GM18519 (cell line): ENCODE measurements at regions not wholly inside any gene's neighbourhood (a gene's known extent, or its start where the extent isn't known, plus 50 kb on each side); places are given as distances from the start of the nearest gene placed in this dataset.
"Not testable (repeated sequence)": the region's sequence is repeated elsewhere in the genome, so short reads cannot be mapped to it uniquely, and the experiment has no call there.

ENCODE experiments used
- ATAC-seq: cut with Tn5 transposase; IDR thresholded peaks from one replicate; pipeline ENCODE4 v1.9.1; 2021; ENCODE audit warnings: mild to moderate bottlenecking, moderate library complexity; ENCODE audit not compliant: unreplicated experiment, low FRiP score

DNA sequence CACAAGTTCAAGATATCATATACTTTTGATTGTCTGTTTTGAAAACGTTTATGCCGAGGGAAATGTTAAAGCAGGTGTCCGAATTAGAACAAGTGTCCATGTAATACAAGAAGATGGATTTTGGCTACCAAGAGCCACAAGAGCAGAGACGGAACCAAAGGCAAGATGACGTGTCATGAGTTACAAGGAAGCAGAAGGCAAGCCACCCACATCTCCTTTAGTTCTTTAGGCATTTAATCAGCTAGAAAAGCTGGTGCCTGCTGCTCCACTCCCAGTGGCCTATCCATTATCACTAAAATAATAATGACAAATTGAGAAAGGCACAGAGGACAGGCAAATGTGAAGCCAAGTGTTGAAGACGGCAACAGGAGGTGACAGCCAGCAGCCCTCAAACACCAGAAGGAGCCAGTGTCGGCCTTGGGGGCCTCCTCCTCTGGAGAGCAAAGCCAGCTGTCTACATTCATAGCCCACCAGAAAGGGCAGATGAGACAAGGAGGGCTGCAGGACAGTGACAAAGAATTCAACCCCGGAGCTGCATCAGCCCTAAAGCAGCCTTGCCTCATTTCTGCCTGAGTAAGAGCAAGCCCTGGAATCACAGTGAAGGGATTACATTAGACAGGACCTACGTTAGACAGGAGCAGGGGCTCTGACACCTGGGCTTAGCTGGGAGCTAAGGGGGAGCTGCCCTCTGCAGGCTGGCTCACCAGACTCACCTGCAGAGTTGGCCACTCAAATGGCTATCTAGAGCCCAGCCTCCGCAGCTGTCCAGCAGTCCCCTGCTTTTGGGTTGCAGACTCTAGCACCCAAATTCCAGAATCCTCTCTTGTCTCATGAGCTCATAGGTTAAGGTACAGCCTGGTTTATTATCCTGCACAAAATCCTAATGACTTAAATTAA is 569.9 kb downstream of the UQCRFS1 start:
- no peak for ATAC-seq

DNA sequence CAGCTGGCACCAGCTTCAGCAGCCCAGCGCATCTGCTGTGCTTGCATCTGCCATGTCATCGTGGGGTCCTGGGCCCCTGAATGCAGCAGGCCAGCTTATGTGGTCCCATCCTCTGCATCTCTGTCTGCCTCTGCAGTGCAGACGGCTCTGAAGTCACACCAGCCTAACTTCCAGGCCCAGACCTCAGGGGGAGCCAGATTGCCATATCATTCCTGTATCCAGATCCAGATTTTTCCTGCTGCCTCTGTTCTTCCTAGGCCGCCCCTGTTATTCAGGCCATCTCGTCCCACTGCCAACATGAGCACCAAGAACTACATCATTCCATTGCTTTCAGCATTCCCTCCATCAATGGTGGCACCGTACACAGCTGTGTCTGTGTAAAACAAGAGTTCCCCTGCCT is 571.6 kb downstream of the UQCRFS1 start:
- ATAC-seq, result no peak

DNA sequence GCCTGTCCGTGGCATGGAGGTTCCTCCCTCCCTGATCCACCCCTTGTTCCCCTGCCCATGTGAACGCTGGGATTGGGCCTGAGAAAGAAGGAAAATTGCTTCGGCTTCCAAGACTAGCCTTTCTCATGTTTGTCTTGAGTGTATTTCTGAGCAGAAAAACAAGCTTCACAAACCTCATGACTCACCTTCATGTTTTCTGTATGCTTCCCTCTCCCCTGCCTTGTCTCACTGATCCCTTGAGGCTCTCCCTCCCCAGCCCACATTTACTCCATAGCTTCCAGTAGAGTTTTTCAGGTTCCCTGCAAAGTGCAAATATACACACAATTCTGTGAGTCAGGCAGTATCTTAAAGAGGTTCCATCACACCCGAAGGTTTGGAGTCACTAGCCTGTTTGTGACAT is 572.4 kb downstream of the UQCRFS1 start:
- no peak for ATAC-seq

DNA sequence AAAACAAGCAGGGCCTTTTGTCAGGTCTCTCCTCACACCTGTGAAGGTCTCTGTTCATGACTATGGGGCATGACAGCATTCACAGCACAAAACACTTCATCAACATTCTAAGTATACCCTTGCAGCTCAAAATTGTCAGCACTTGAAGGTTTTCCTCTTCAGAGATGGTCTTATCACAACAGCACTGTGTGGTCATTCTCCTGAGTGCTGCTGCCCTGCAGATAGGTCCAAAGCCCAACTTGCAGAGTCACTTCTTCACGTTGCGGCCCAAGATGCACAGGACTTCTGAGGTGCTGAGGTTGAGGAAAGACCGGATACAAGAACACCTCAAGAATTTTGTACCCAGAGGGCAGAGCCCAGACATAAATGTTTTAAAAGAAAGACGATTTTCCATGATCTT is 574.5 kb downstream of the UQCRFS1 start:
- no peak for ATAC-seq

DNA sequence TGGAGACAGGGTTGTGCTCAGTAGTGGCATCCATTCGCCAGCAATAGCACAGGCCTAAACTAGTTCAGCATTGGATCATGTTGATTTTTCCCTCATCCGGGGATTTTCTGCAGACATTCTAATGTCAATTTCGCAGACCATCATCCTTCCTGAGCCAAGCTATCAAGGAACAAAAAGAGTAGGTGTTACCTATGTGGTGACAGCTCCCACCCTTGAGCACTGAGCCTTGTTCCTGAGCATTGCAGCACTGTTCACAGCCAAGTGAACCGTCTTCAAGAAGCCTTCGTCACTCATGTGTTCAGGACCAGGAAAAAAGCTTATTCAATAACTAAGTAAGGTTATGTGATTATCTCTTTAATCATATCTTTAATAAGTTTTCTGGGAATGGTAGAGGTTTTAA is 576.2 kb downstream of the UQCRFS1 start:
- no peak for ATAC-seq

DNA sequence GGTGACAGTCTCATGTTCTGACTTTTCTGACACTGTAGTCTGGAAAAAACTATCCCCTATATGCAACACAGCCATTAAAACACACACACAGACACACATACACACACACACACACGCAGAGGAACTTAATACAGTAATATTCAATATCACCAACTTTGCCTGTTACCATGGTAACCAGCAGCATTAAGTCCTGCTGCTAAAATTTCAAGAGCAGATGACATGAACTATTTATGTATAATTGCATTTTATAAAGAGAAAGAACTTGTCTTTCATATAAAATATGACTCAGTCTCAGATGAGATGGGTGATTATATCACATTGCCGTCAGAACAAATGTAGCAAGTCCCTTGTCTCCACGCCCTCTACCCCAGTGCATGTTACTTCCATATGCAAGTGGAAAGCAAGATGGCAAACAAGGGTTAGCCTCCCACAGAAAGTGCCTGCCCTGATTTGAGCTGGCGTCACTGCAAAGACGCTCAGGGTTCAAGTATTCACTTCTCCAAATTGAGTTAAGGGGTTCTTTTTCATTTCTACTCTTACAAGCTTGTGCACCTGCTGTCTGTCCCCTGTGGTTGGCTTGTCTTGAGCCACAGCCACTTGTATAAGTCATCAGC is 576.8 kb downstream of the UQCRFS1 start:
- no peak for ATAC-seq

DNA sequence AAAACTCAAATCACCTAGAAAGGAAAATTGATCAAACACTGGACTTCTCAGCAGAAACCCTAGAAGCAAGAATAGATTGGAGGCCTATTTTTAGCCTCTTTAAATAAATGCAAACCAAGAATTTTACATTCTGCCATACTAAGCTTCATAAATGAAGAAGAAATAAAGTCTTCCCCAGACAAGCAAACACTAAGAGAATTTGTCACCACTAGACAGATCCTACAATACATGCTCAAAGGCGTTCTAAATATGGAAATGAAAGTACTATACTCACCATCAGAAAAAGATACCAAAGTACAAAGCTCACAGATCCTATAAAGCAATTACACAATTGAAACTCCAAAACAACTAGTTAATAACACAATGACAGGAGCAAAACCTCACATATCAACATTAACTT is 578.1 kb downstream of the UQCRFS1 start:
- no peak for ATAC-seq

DNA sequence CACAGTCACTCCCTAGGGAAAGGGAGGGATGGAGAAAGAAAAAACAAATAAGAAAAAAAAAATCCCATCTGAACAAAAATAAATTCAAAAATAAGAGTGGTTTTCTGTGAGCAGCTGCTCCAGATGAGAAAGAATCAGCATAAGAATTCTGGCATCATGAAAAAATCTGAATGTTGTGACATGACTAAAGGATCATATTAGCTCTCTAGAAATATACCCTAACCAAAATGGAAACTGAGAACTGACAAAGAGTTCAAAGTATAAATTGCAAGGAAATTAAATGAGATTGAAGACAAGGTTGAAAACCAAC is 579.0 kb downstream of the UQCRFS1 start:
- no peak for ATAC-seq

DNA sequence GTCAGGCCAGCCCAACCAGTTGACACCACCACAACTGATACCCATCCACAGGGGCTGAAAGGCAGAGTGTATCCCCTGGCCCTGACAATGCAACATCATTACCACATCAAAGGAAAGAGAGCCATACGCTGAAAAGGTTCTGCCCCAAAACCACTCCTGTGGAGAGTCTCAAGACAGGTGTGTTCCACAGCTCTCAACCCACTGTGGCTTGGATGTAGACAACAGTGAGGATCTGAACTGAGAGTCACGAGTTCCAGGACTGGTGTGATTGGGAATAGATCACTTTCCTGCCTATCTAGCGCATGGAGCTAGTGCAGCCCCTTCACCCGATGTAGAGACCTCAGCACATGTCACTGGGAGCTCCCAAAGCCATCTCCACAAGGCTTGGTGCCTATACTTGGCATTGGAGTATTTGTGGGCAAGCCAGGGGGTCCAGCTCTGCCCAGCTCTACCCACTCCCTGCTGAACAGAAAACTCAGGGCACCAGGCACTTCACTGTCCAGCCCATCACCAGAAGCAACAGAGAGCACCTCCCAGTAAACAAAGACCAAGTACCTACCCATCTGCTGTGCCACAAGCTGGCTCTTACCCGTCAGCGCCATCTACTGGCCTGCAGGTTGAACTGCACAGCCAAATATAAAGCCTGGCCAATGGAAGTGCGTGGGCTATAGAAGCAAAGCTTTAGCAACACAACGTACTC is 579.5 kb downstream of the UQCRFS1 start:
- ATAC-seq, result no peak

DNA sequence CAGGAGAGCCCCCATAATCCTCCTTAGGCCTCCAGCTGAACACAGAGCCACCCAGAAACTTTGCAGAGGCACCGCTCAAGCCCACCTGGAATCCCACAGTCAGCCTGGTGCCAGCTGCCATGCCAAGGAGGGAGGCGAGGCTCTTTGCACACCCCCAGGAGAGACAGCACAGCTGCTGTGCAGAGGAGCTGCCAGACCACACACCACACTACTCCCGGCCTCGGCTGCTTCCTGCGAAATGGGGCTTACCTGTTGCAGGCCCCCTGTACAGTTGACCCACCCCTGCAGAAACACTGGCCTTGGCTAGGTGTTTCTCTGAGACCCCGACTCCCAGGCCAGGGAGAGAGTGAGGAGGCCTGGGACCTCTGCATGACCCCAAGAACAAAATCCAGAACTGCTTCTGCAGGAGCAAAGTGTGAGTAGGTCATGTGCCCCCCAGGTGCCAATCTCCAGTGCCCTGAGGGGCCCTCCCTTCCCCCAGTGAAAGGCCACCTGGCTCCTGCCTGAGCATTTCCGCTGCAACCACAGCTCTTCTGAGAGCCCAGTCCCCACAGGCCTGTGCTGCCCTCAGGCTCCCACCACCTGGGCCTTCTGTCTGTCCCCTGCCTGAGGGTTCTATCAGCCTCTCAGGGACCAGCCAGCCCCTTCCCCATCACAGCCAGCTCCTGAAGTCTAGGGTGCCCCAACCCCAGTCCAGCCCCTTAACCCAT is 580.4 kb downstream of the UQCRFS1 start:
- no peak for ATAC-seq

DNA sequence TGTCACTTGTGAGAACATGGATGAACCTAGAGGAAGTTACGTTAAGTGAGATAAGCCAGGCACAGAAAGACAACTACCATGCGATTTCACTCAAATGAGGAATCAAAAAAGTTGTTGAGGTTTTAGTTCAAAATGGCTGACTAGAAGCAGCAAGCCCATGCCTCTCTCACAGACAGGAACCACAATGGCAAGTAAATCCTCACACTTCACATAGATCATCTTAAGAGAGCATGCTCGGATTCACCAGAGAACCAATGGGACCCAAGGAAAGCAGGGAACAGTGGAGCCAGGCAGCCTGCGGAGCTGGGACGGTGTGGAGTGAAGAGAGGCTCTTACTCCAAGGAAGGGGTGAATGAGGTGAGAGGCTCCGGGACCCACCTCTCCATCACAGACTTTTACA is 581.0 kb downstream of the UQCRFS1 start:
- no peak for ATAC-seq

DNA sequence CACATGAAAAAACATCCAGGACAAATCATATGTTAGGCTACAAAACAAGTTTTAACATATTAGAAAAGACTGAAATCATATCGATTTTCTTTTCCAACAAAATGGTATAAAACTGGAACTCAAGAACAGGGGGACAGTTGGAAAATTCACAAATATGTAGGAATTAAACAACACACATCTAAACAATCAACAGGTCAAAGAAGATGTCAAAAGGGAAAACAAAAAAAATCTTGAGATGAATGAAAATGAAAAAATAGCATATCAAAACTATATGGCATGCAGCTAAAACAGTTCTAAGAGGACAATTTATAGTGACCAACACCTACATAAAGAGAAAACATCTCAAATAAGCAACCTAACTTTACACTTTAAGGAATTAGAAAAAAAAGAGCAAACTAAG is 585.3 kb downstream of the UQCRFS1 start:
- no peak for ATAC-seq

DNA sequence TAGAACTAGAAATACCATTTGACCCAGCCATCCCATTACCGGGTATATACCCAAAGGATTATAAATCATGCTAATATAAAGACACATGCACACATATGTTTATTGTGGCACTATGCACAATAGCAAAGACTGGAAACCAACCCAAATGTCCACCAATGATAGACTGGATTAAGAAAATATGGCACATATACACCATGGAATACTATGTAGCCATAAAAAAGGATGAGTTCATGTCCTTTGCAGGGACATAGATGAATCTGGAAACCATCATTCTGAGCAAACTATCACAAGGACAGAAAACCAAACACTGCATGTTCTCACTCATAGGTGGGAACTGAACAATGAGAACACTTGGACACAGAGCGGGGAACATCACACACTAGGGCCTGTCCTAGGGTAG is 586.5 kb downstream of the UQCRFS1 start:
- ATAC-seq, result not testable (repeated sequence)

DNA sequence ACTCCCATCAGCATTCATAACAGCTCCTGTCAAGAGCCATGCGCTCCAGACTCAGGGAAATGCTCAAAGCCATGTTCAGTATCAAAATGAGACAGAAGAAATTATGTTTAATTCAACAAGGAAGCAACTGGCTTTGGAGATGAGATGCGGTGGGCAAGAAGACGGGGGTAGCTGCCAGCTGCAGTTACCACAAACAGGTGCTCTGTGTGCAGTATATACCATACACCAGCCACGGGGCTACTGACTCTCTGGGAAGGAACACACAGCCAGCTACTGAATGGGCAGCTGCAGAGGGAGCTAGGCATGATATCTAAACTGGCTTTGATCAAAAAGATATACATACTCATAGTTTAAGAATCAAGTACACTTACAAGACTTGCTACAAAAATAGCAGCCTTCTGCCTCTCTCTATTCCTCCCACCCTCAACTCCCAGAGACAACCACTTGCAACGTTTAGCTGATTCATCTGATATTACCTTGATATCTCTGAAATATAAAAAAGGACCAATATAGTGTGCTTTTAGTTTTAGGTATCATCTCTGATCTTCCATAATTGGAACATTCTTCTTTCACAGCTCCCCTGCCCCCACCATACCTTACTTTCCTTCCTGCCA is 593.0 kb downstream of the UQCRFS1 start:
- ATAC-seq, result no peak

DNA sequence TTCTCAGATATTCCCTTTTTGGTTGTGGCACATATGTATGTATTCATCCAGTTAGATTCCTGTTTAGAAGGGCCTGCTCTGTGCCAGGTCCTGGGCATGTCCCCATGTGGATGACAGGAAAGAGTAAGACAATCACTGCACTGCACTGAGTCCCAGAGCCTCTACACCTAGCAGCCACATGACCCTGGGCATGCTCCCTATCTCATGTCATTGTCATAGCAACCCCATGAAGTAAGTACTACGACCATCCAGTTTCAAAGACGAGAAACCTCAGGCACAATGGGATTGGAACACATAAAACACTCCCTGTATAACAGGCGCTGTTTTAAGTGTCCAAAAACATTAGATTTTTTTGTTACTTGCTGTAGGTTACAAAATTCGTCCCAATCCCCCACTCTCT is 594.4 kb downstream of the UQCRFS1 start:
- no peak for ATAC-seq

DNA sequence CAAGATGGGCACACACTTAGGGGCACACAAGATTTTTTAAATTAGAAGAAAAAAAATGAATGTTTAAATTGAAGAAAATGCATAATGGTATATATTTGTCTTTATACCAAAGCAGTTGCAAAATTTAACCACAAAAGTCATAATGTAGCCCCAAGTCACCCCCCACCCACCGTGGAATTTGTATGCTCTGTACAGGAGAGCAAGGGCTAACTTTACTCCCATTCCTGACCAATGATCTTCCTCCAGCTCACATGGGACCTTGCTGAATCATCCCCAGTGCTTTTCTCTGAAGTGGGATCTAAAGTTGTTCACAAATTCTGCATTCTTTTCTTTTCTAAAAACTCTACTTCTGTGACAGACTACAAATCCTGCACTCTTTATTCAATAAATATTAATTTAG is 597.0 kb downstream of the UQCRFS1 start:
- ATAC-seq, result no peak

DNA sequence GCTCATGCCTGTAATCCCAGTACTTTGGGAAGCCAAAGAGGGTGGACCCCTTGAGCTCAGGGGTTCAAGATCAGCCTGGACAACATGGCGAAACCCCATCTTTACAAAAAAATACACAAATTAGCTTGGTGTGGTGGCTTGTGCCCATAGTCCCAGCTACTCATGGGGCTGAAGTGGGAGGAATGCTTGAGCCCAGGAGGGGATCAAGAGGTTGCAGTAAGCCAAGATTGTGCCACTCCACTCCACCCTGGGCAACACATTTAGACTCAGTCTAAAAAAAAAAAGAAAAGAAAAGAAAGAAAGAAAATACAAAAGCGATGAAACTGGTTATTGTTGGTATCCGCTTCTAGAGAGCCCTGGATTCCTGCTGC is 597.4 kb downstream of the UQCRFS1 start:
- no peak for ATAC-seq

DNA sequence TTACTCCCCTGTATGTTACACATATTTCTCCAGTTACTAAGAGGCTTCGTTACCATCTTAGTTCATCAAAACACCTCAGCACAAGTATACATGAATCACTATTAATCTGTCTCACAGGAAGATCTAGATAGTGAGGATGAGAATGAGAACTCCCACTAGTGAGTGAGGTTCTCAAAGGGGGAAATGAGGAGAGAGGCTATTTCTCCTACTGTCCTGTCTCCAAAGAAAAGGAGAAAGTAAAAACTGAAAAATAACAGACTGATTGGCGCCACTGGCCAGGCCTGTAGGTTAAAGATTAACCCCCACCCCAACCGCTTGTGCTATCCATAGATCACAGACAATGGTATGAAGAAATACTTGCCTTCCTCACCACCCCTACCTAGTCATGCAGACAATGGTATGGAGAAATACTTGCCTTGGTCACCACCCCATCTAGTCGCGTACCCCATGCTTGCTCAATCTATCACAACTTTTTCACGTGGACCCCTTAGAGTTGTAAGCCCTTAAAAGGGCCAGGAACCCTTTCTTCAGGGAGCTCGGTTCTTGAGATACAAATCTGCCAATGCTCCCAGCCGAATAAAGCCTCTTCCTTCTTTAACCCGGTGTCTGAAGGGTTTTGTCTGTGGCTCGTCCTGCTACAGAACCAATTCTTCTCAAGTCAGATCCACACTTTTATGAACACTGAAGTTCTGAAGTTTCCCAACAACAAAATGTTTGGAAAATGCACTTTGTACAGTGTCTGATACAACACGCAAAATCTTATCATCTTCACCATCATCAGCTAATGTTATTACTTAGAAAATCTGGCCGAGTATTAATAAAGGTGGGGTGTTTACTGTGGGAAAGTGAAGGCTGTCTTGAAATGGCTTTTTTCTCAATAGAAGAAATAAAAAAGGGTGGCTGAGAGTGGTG is 598.1 kb downstream of the UQCRFS1 start:
- ATAC-seq, result no peak

DNA sequence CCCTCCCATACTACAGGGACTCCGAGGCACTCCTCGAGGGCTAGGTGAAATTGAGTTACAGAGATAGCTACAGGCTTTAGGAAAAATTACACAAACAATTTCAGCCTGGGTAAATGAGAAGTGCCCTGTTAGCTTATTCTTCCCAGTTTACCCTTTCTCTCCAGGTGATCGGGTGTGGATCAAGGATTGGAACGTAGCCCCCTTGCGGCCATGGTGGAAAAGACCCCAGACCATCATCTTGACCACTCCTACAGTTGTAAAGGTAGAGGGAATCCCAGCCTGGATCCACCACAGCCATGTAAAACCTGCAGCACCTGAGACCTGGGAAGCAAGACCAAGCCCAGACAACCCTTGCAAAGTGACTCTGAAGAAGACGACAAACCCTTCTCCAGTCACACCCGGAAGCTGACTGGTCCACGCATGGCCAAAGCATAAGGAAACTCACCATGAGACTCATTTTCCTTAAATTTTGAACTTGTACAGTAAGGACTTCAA is 600.6 kb downstream of the UQCRFS1 start:
- ATAC-seq, result no peak
